Motor neuron (in vitro differentiated cells): ENCODE measurements at regions not wholly inside any gene's neighbourhood (a gene's known extent, or its start where the extent isn't known, plus 50 kb on each side); places are given as distances from the start of the nearest gene placed in this dataset.

ENCODE experiments used
- ATAC-seq, 8 experiments: fragments of 200-7000 bp; cut with Tn5 transposase; replicated peaks in 6 of 8; 2 replicates each; pipeline ENCODE4 v1.8.0; 2021; ENCODE audit warnings: mild to moderate bottlenecking in 8 of 8, moderate library complexity in 8 of 8
- H3K27ac ChIP-seq, 2 donors: fragments of 250-450 bp; sonication (Bioruptor Pico); 2 replicates each; pipeline ENCODE4 v1.9.0; 2021; ENCODE audit warnings: antibody characterized with exemption in 2 of 2, mild to moderate bottlenecking in 2 of 2, moderate library complexity in 1 of 2
- H3K4me1 ChIP-seq, 2 donors: fragments of 250-450 bp; sonication (Bioruptor Pico); replicated peaks in 1 of 2; 2 replicates each; pipeline ENCODE4 v1.6.1; 2021; ENCODE audit warnings: antibody characterized with exemption in 2 of 2, mild to moderate bottlenecking in 2 of 2, moderate library complexity in 1 of 2
- H3K4me3 ChIP-seq, 5 donors: fragments of 250-450 bp; sonication (Bioruptor Pico); 2 replicates each; pipeline ENCODE4 v1.9.0; 2021; ENCODE audit warnings: antibody characterized with exemption in 5 of 5, mild to moderate bottlenecking in 5 of 5, moderate library complexity in 4 of 5
- WGBS, 10 experiments: fragments of 450-650 bp; shearing (Covaris generic); methylation state at CpG; one replicate each; pipeline ENCODE4 v1.0.0; 2022; 5-methylcytosine and 5-hydroxymethylcytosine counted together
- in situ Hi-C, 9 experiments: fragments of 400-800 bp; cut with MboI; loops; one replicate each; pipeline ENCODE4 v1.15.0; 2021; ENCODE audit warnings: low sequenced_read_pairs in 9 of 9, low pct_unique_long_range_greater_than_20kb in 2 of 9; ENCODE audit not compliant: unreplicated experiment in 9 of 9

- H3K4me1 ChIP-seq = no peaks in the 10 kb centered on the region
- in situ Hi-C loops = no loop called here
- H3K4me3 ChIP-seq = no peak overlapping the region
- WGBS, 10 experiments = 60 to 100% (median 95%) methylated on average over 1 to 2 of the region's 2 CpGs; no CpG with 5 or more reads in 4 of the 10 experiments
- ATAC-seq = peak in 4 of 8 experiments; percentile 29 to 66 (median 49)
- no peak overlapping the region for H3K27ac ChIP-seq
Measured at GRCh38 chr7:114264023-114264422, 150.6 kb upstream of the FOXP2 start.

GRCh38 chr7:114263219-114263618 lies 151.4 kb upstream of the FOXP2 start:
- Histone ChIP-seq H3K4me1 (no peaks in the 10 kb centered on the region), H3K4me3 (no peak overlapping the region), H3K27ac (no peak overlapping the region)
- no peak for ATAC-seq
- 27 to 90% (median 64%) methylated on average over 2 to 3 of the region's 3 CpGs; no CpG with 5 or more reads in 1 of the 10 experiments for whole genome bisulfite sequencing, 10 experiments
- in situ Hi-C loops = no loop called here

DNA sequence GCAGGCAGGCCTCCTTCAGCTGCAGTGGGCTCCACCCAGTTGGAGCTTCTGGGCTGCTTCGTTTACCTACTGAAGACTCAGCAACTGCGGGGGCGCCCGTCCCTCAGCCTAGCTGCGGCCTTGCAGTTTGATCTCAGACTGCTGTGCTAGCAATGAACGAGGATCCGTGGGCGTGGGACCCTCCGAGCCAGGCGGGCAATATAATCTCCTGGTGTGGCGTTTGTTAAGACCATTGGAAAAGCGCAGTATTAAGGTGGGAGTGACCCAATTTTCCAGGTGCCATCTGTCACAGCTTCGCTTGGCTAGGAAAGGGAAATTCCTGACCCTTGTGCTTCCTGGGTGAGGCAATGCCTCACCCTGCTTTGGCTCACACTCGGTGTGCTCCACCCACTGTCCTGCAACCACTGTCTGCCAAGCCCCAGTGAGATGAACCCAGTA lies 159.2 kb upstream of the FOXP2 start:
- H3K4me1 ChIP-seq = no peaks in the 10 kb centered on the region
- WGBS, 10 experiments = 40 to 100% (median 97%) methylated on average over 1 to 6 of the region's 14 CpGs; no CpG with 5 or more reads in 5 of the 10 experiments
- H3K4me3 ChIP-seq = no peak overlapping the region
- in situ Hi-C loops = no loop called here
- no peak for ATAC-seq
- H3K27ac ChIP-seq = no peak overlapping the region

- no peaks in the 10 kb centered on the region for H3K4me1 ChIP-seq
- WGBS, 10 experiments = 55 to 100% (median 92%) methylated on average over 1 to 3 of the region's 3 CpGs
- no peak overlapping the region for H3K4me3 ChIP-seq
- no peak for ATAC-seq
- no peak overlapping the region for H3K27ac ChIP-seq
- in situ Hi-C loops = no loop called here
Measured at GRCh38 chr7:114243646-114244045, 171.0 kb upstream of the FOXP2 start.

DNA sequence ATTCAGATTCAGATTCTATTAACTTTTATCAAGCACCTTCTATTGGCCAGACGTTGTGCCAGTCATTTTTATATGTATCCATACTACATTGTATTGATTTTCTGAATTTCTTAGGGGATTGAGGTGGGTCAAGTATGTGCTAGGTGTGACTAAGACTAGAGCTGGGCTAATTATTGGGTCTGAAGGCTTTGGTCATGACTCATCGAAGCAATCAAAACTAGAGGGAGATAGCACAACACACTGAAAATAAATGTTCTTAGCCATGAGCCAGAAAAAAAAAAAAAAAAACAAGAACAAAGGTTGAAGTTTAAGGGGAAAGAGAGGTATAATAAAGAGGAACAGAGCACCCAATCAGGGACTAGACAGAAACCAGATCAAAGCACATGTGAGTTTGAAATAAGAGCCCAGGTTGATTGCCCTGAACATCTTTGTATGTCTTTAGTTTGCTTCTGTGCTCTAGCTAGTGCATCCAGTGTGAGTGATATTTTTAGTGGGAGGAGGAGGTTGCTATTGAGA lies 171.6 kb upstream of the FOXP2 start:
- no peak for ATAC-seq
- Histone ChIP-seq H3K4me1 (no peaks in the 10 kb centered on the region), H3K27ac (no peak overlapping the region), H3K4me3 (no peak overlapping the region)
- WGBS, 10 experiments = 10 to 100% (median 75%) methylated on average over 1 to 2 of the region's 2 CpGs; no CpG with 5 or more reads in 1 of the 10 experiments
- in situ Hi-C loops = no loop called here

GRCh38 chr7:114229246-114229645 lies 185.4 kb upstream of the FOXP2 start:
- H3K27ac ChIP-seq = no peak overlapping the region
- in situ Hi-C loops = no loop called here
- ATAC-seq = no peak
- no peak overlapping the region for H3K4me3 ChIP-seq
- WGBS, 10 experiments = 0 to 100% (median 94%) methylated on average over 1 of the region's 1 CpG; no CpG with 5 or more reads in 2 of the 10 experiments
- H3K4me1 ChIP-seq = no peaks in the 10 kb centered on the region

DNA sequence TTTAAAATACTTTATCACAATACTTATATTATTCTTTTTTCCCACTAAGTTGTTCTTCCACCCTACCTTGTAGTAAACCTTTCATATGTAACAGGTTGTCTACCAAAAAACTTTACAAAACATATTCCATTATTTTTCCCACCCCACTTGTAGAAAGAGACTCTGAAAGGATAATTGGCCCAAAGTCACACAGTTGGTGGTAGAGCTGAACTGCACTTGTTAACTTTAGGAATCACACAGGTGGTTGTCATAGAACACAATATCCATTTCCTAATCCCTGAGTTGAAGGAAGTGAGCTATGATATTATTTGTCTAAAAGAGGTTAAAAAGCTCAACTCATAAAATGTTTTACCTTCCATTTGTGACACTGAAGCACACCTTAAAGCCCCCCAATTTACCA lies 188.8 kb upstream of the FOXP2 start:
- Histone ChIP-seq H3K4me3 (no peak overlapping the region), H3K27ac (no peak overlapping the region), H3K4me1 (no peaks in the 10 kb centered on the region)
- in situ Hi-C loops = no loop called here
- ATAC-seq = no peak

DNA sequence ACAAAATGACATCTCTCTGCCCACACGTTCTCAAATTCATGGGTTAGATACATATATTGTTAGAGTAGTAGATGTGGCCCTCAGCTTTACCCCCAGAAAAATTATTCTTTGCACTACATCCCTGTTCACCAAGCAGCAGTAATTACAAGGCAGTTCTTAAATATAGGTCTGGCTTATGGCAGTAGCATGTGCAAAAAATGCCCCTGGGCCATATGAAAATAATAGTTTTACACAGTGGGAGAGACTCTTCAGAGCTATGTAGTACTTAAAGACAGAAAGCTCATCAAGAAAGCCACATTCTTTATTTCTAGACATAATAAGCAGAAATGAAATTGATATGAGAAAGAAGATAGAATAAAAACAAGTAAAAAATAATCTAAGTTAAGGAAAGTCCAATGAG lies 196.3 kb upstream of the FOXP2 start:
- H3K4me3 ChIP-seq = no peak overlapping the region
- no peak for ATAC-seq
- WGBS, 10 experiments = 0 to 80% (median 20%) methylated on average over 1 of the region's 1 CpG; no CpG with 5 or more reads in 5 of the 10 experiments
- in situ Hi-C loops = no loop called here
- H3K27ac ChIP-seq = no peak overlapping the region
- H3K4me1 ChIP-seq = peaks cover 0 to 2% of the 10 kb centered on the region in 2 donors

DNA sequence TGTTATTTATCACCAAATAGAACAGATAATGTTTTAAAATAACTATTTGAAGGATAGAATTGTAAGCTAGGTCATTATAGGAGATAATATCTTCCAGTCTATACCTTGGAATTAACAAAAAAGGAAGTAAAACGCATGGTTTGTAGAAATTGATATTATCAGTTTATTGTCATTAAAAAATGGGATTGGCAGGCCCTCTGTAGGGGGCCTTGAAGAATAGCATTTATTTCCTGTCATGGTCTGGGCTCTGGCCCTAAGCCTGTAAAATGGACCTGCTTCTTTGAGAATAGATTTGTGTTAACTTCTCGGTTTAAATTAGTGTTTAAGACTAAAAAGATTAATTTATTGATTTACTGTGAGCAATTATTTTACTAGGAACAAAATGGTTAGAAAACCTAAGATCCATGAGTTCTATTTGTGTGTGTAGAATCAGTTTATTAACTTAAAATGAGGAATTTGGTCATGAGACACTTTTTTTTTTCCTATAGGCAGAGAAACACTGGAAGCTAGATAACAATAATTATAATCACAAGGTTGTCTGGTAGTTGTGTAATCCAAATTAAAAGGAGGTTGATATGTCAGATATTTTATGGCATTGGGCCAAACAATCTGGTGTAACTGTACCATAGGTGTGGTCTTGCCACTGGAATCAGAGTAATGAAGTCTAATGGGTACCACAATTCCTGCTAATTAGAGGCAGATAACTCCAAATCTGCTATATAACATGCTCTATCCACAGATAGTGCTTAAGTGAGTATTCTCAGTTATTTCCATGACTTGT lies 197.4 kb upstream of the FOXP2 start:
- no peak overlapping the region for H3K4me3 ChIP-seq
- H3K4me1 ChIP-seq = peaks cover 6 to 11% of the 10 kb centered on the region in 2 donors
- no peak overlapping the region for H3K27ac ChIP-seq
- no peak for ATAC-seq
- WGBS, 10 experiments = 8 to 100% (median 47%) methylated on average over 1 to 2 of the region's 2 CpGs
- in situ Hi-C loops = no loop called here

DNA sequence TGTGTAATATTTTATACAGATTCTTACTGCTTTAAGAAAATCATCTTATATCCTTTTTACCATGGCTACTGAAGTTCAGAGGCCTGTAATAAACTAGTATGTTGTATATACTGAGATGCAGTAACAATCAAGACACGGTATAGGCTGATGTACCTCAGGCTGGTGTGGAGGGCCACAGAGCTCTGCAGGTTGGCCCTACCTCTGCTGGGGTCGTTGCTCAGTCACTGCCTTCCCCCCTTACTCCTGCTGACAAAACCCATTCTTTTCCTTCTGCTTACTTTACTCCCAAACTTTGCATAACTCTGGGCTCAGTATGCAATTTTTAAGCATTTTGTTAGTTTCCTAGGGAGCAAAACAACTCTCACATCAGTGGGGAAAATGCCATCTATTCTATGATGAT lies 200.1 kb upstream of the FOXP2 start:
- ATAC-seq = peak in 2 of 8 experiments; percentile 24 to 76
- in situ Hi-C loops = no loop called here
- H3K4me3 ChIP-seq = no peak overlapping the region
- WGBS, 10 experiments = 0 to 78% (median 43%) methylated on average over 1 to 2 of the region's 2 CpGs; no CpG with 5 or more reads in 3 of the 10 experiments
- H3K27ac ChIP-seq = no peak overlapping the region
- peaks cover 6 to 11% of the 10 kb centered on the region in 2 donors for H3K4me1 ChIP-seq

- H3K27ac ChIP-seq = no peak overlapping the region
- ATAC-seq = peak in 7 of 8 experiments; percentile 57 to 89 (median 71)
- whole genome bisulfite sequencing, 10 experiments = 0 to 100% (median 85%) methylated on average over 1 of the region's 1 CpG; no CpG with 5 or more reads in 3 of the 10 experiments
- H3K4me3 ChIP-seq = no peak overlapping the region
- H3K4me1 ChIP-seq = peaks cover 6 to 11% of the 10 kb centered on the region in 2 donors
- in situ Hi-C loops = no loop called here
Measured at GRCh38 chr7:114212721-114213429, 201.7 kb upstream of the FOXP2 start.

GRCh38 chr7:114209968-114210367 lies 204.6 kb upstream of the FOXP2 start:
- in situ Hi-C loops = no loop called here
- 20 to 100% (median 100%) methylated on average over 1 of the region's 1 CpG; no CpG with 5 or more reads in 5 of the 10 experiments for WGBS, 10 experiments

DNA sequence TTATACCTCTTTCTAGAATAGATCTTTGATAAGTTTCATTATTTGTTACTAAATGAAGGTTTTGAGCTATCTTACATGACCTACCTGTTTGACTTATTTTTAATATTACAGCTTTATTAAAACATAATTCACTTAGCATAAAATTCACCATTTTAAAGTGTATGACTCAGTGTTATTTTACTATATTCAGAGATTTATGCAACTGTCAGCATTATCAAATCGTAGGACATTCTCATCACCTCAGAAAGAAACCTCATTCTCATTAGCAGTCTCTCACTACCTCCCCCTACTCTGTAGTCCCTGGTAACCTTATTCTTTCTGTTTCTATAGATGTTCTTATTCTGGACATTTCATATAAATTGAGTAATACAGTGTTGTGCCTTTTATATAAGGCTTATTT lies 207.9 kb upstream of the FOXP2 start:
- H3K27ac ChIP-seq = no peak overlapping the region
- 20 to 100% (median 80%) methylated on average over 1 of the region's 1 CpG; no CpG with 5 or more reads in 1 of the 10 experiments for WGBS, 10 experiments
- no peak overlapping the region for H3K4me3 ChIP-seq
- in situ Hi-C loops = no loop called here
- no peak for ATAC-seq
- H3K4me1 ChIP-seq = no peaks in the 10 kb centered on the region

More at GRCh38 chr7:114209968-114210367, 204.6 kb upstream of the FOXP2 start:
- H3K27ac ChIP-seq = no peak overlapping the region
- H3K4me3 ChIP-seq = no peak overlapping the region
- H3K4me1 ChIP-seq = peaks cover 6 to 11% of the 10 kb centered on the region in 2 donors
- no peak for ATAC-seq
